SK-N-SH treated with all-trans-retinoic acid at 6 μM for 48 hours (cell line): ENCODE measurements at regions not wholly inside any gene's neighbourhood (a gene's known extent, or its start where the extent isn't known, plus 50 kb on each side); places are given as distances from the start of the nearest gene placed in this dataset.
"Not testable (repeated sequence)": the region's sequence is repeated elsewhere in the genome, so short reads cannot be mapped to it uniquely, and the experiment has no call there.

Experiments used
- ATAC-seq: fragments of 200-7000 bp; cut with Tn5 transposase; 3 replicates; pipeline ENCODE4 v1.9.1; 2020; ENCODE audit warnings: mild to moderate bottlenecking, moderate library complexity
- ARNTL ChIP-seq: fragments of 450-650 bp; formaldehyde crosslinking; IDR thresholded peaks from 2 replicates; pipeline ENCODE4 v1.5.0; 2020; ENCODE audit warnings: low read depth, mild to moderate bottlenecking, moderate library complexity, borderline replicate concordance
- BACH2 ChIP-seq: fragments of 250-450 bp; sonication (Bioruptor Pico); IDR thresholded peaks from 2 replicates; pipeline ENCODE4 v1.9.0; 2021; ENCODE audit warnings: mild to moderate bottlenecking, borderline replicate concordance
- ESRRG ChIP-seq: fragments of 250-450 bp; sonication (Bioruptor Pico); IDR thresholded peaks from 2 replicates; pipeline ENCODE4 v1.6.1; 2021; ENCODE audit warnings: mild to moderate bottlenecking
- GLIS3 ChIP-seq: fragments of 250-450 bp; sonication (Bioruptor Pico); IDR thresholded peaks from 2 replicates; pipeline ENCODE4 v1.5.0; 2020; ENCODE audit warnings: mild to moderate bottlenecking, moderate library complexity
- ISL1 ChIP-seq: fragments of 250-450 bp; sonication (Bioruptor Pico); IDR thresholded peaks from 2 replicates; pipeline ENCODE4 v2.1.2; 2022; ENCODE audit warnings: mild to moderate bottlenecking, moderate library complexity
- OSR1 ChIP-seq: fragments of 250-450 bp; sonication (Bioruptor Pico); IDR thresholded peaks from 2 replicates; pipeline ENCODE4 v1.8.0; 2022; ENCODE audit warnings: moderate library complexity, mild to moderate bottlenecking, inconsistent platforms
- PPARA ChIP-seq: fragments of 250-450 bp; sonication (Bioruptor Pico); IDR thresholded peaks from 2 replicates; pipeline ENCODE4 v1.5.0; 2020; ENCODE audit warnings: mild to moderate bottlenecking, borderline replicate concordance
- RARB ChIP-seq: fragments of 250-450 bp; sonication (Bioruptor Pico); IDR thresholded peaks from 2 replicates; pipeline ENCODE4 v1.8.0; 2021; ENCODE audit warnings: mild to moderate bottlenecking, moderate library complexity
- TCF4 ChIP-seq: fragments of 250-450 bp; sonication (Bioruptor Pico); IDR thresholded peaks from 2 replicates; pipeline ENCODE4 v1.8.0; 2021; ENCODE audit warnings: mild to moderate bottlenecking, moderate library complexity, borderline replicate concordance
- TOX ChIP-seq: fragments of 250-450 bp; sonication (Bioruptor Pico); IDR thresholded peaks from 2 replicates; pipeline ENCODE4 v1.8.0; 2021; ENCODE audit warnings: mild to moderate bottlenecking, moderate library complexity, borderline replicate concordance
- ZC3H10 ChIP-seq: fragments of 250-450 bp; sonication (Bioruptor Pico); IDR thresholded peaks from 2 replicates; pipeline ENCODE4 v1.5.1; 2021; ENCODE audit warnings: mild to moderate bottlenecking, moderate library complexity
- ZFP3 ChIP-seq: fragments of 250-450 bp; sonication (Bioruptor Pico); IDR thresholded peaks from 2 replicates; pipeline ENCODE4 v1.5.0; 2020; ENCODE audit warnings: mild to moderate bottlenecking, moderate library complexity
- ZFP30 ChIP-seq: fragments of 450-650 bp; formaldehyde crosslinking; IDR thresholded peaks from 2 replicates; pipeline ENCODE4 v1.5.0; 2022; ENCODE audit warnings: mild to moderate bottlenecking, moderate library complexity
- ZNF565 ChIP-seq: fragments of 450-650 bp; formaldehyde crosslinking; conservative IDR thresholded peaks from 2 replicates; pipeline ENCODE4 v1.5.0; 2020; ENCODE audit warnings: low read depth, mild to moderate bottlenecking, moderate library complexity
- ZNF70 ChIP-seq: fragments of 450-650 bp; formaldehyde crosslinking; IDR thresholded peaks from 2 replicates; pipeline ENCODE4 v1.5.0; 2020; ENCODE audit warnings: mild to moderate bottlenecking, moderate library complexity
- ZNF8 ChIP-seq: fragments of 450-650 bp; formaldehyde crosslinking; IDR thresholded peaks from 2 replicates; pipeline ENCODE4 v1.5.0; 2020; ENCODE audit warnings: mild to moderate bottlenecking, moderate library complexity
- TF ChIP-seq, protein P1 (sequence below): fragments of 250-450 bp; sonication (Bioruptor Pico); IDR thresholded peaks from 2 replicates; pipeline ENCODE4 v1.8.0; 2021; ENCODE audit warnings: low read depth, mild to moderate bottlenecking, moderate library complexity, borderline replicate concordance
- TF ChIP-seq, protein P2 (sequence below): fragments of 250-450 bp; sonication (Bioruptor Pico); IDR thresholded peaks from 2 replicates; pipeline ENCODE4 v1.5.1; 2020; ENCODE audit warnings: low read depth, mild to moderate bottlenecking, moderate library complexity
- TF ChIP-seq, protein P3 (sequence below): fragments of 250-450 bp; sonication (Bioruptor Pico); IDR thresholded peaks from 2 replicates; pipeline ENCODE4 v1.5.0; 2020; ENCODE audit warnings: mild to moderate bottlenecking, moderate library complexity
- TF ChIP-seq, protein P4 (sequence below): fragments of 250-450 bp; sonication (Bioruptor Pico); IDR thresholded peaks from 2 replicates; pipeline ENCODE4 v1.8.0; 2020; ENCODE audit warnings: mild to moderate bottlenecking, moderate library complexity, borderline replicate concordance

DNA sequence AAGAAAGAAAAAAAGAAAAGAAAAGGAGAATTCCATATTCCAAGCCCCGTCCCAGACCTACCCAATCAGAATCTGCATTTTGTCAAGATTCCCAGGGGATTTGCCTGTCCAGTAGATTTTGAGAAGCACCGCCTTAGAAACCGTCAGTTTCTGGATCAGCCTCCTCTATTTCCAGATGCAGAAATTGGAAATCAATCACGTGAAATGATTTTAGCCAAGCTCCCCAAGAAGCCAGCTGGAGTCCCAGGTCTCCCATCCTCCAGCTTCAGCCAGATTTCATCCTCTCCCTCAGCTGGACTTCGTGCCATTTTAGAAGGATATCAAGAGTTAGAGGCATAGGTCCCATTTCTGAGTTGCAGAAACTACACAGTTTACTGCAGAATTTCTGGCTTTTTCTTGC lies 629.3 kb downstream of the MID1IP1 start:
- no peak for ATAC-seq
- TF ChIP-seq RARB (CRISPR knock-in tag), result no peak
- no peak for TF ChIP-seq ZNF8
- no peak for TF ChIP-seq ESRRG (CRISPR knock-in tag)
- TF ChIP-seq ZC3H10 (CRISPR knock-in tag), result no peak
- TF ChIP-seq ISL1 (CRISPR knock-in tag), result no peak
- no peak for TF ChIP-seq ZFP3
- no peak for TF ChIP-seq TCF4 (CRISPR knock-in tag)
- TF ChIP-seq ZFP30 (CRISPR knock-in tag), result no peak
- no peak for TF ChIP-seq PPARA
- TF ChIP-seq GLIS3 (CRISPR knock-in tag), result no peak
- no peak for TF ChIP-seq TOX (CRISPR knock-in tag)
- no peak for TF ChIP-seq ZNF565 (CRISPR knock-in tag)
- TF ChIP-seq, protein P1, sequence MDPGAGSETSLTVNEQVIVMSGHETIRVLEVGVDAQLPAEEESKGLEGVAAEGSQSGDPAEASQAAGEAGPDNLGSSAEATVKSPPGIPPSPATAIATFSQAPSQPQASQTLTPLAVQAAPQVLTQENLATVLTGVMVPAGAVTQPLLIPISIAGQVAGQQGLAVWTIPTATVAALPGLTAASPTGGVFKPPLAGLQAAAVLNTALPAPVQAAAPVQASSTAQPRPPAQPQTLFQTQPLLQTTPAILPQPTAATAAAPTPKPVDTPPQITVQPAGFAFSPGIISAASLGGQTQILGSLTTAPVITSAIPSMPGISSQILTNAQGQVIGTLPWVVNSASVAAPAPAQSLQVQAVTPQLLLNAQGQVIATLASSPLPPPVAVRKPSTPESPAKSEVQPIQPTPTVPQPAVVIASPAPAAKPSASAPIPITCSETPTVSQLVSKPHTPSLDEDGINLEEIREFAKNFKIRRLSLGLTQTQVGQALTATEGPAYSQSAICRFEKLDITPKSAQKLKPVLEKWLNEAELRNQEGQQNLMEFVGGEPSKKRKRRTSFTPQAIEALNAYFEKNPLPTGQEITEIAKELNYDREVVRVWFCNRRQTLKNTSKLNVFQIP (CRISPR knock-in tag), result no peak
- TF ChIP-seq, protein P2, sequence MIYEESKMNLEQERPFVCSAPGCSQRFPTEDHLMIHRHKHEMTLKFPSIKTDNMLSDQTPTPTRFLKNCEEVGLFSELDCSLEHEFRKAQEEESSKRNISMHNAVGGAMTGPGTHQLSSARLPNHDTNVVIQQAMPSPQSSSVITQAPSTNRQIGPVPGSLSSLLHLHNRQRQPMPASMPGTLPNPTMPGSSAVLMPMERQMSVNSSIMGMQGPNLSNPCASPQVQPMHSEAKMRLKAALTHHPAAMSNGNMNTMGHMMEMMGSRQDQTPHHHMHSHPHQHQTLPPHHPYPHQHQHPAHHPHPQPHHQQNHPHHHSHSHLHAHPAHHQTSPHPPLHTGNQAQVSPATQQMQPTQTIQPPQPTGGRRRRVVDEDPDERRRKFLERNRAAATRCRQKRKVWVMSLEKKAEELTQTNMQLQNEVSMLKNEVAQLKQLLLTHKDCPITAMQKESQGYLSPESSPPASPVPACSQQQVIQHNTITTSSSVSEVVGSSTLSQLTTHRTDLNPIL, result no peak

DNA sequence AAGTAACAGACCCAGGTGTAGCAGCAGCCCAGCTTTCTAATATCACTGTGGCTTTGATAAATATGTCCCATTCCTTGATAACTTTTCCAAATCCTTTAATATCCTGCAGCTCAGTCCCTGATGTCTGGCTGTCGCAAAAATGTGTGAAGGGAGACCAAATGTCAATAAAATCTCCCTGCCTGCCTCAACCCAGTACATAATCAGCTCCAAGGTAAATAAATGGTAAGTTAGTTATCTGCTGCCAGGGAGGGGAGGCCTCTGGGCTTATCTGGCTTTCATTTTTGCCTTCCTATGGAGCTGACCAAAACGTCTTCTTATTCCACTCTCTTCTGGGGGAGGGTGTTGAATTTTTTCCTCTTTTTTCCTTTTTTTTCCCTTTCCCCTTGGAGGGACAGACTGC lies 630.6 kb downstream of the MID1IP1 start:
- no peak for ATAC-seq
- no peak for TF ChIP-seq TCF4 (CRISPR knock-in tag)
- TF ChIP-seq PPARA, result no peak
- TF ChIP-seq ZNF8, result no peak
- TF ChIP-seq ZC3H10 (CRISPR knock-in tag), result no peak
- TF ChIP-seq, all 23 proteins: peak for 0

DNA sequence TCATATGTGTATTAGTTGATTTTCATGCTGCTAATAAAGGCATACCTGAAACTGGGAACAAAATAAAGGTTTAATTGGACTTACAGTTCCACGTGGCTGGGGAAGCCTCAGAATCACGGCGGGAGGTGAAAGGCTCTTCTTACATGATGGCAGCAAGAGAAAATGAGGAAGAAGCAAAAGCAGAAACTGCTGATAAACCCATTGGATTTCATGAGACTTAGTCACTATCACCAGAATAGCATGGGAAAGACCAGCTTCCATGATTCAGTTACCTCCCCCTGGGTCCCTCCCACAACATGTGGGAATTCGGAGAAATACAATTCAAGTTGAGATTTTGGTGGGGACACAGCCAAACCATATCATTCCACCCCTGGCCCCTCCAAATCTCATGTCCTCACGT lies 633.4 kb downstream of the MID1IP1 start:
- not testable (repeated sequence) for ATAC-seq

DNA sequence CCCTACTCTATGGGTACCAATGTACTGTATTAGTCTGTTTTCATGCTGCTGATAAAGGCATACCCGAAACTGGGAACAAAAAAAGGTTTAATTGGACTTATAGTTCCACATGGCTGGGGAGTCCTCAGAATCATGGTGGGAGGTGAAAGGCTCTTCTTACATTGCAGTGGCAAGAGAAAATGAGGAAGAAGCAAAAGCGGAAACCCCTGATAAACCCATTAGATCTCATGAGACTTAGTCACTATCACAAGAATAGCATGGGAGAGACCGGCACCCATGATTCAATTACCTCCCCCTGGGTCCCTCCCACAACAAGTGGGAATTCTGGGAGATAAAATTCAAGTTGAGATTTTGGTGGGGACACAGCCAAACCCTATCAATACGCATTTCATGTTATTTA lies 635.3 kb downstream of the MID1IP1 start:
- ATAC-seq, result not testable (repeated sequence)

DNA sequence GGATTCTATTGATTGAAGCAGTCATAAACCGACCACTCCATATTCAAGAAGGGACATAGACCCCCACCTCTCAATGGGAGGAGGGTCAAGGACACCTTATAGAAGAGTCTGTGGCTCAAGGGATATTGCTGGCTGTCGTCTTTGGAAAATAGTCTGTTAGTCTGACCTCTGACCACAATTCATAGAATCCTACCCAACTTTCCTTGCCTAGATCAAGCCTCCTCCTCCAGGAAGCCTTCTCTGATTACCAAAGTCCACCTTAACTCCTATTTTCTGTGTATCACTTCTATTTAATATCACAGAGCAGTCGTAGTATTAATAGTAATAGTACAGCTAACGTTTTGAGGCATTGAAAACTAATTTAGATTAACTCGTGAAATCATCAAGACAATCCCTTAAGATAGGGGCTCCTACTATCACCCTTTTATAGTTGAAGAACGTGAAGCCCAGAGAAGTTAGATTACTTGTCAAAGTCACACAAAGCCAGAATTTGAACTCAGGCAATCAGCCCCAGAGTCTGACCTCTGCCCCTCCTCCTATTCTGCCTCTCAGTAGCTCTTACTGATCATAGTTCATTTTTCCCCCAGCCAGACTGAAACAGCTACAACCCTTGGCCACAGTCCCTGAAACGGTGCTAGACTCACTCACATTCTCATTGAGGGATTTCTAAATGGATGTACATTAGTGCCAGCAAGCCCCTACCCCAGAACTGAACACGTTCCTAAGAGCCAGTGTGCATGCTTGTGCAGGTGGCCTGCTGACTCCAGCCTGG lies 636.6 kb downstream of the MID1IP1 start:
- TF ChIP-seq, protein P1 (CRISPR knock-in tag), result no peak
- TF ChIP-seq GLIS3 (CRISPR knock-in tag), result no peak
- TF ChIP-seq, protein P2, result no peak
- no peak for ATAC-seq

DNA sequence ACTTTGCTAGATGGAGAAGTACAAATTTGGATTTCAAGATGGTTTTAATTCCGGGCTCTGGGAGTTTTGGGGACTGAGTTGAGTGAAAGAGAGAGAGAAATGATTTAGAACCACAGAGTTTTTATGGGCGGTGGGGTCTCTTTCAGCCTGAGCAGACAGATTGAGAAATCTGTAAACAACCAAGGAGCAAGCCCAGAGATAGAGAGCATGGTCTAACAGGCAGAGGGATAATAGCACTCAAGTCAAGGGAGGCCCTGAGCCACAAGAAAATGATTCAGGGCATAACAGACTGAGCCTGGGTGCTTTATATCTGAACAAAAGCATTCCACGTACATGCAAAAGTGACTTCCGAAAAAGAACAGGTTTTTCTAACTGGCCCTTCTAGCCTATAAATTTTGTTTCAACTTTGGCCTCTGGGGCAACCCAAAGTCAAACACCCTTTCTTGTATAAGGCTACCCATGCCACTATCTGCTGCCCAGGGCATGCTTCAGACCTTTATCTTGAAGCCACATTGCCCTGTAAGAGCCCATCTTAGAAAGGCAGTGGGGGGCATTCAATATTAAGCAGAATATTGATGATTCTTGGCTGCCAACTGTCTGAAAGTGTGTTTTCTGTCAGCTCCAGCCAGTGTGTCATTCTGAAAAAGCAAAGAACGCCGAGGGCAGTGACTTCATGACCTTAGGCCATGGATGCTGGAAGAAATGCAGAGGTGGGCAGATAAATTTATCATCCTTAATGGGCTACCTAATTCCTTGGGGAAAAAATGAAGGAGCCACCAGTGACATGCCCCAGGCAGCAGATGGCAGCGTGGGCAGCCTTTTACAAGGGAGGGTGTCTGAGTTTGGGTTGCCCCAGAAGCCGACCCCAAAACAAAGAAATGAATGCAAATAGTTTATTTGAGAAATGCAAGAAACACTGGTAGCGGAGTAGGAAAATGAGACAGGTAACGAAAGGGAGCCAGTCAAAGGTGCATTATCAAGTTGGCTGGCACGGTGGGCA lies 637.6 kb downstream of the MID1IP1 start:
- ATAC-seq, result no peak
- no peak for TF ChIP-seq OSR1 (CRISPR knock-in tag)
- TF ChIP-seq PPARA, result no peak
- TF ChIP-seq, protein P3, sequence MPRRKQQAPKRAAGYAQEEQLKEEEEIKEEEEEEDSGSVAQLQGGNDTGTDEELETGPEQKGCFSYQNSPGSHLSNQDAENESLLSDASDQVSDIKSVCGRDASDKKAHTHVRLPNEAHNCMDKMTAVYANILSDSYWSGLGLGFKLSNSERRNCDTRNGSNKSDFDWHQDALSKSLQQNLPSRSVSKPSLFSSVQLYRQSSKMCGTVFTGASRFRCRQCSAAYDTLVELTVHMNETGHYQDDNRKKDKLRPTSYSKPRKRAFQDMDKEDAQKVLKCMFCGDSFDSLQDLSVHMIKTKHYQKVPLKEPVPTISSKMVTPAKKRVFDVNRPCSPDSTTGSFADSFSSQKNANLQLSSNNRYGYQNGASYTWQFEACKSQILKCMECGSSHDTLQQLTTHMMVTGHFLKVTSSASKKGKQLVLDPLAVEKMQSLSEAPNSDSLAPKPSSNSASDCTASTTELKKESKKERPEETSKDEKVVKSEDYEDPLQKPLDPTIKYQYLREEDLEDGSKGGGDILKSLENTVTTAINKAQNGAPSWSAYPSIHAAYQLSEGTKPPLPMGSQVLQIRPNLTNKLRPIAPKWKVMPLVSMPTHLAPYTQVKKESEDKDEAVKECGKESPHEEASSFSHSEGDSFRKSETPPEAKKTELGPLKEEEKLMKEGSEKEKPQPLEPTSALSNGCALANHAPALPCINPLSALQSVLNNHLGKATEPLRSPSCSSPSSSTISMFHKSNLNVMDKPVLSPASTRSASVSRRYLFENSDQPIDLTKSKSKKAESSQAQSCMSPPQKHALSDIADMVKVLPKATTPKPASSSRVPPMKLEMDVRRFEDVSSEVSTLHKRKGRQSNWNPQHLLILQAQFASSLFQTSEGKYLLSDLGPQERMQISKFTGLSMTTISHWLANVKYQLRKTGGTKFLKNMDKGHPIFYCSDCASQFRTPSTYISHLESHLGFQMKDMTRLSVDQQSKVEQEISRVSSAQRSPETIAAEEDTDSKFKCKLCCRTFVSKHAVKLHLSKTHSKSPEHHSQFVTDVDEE (CRISPR knock-in tag), result no peak
- no peak for TF ChIP-seq ISL1 (CRISPR knock-in tag)
- TF ChIP-seq ZNF70, result no peak
- no peak for TF ChIP-seq TOX (CRISPR knock-in tag)
- TF ChIP-seq RARB (CRISPR knock-in tag), result no peak
- TF ChIP-seq ZFP3, result no peak
- TF ChIP-seq, protein P4, sequence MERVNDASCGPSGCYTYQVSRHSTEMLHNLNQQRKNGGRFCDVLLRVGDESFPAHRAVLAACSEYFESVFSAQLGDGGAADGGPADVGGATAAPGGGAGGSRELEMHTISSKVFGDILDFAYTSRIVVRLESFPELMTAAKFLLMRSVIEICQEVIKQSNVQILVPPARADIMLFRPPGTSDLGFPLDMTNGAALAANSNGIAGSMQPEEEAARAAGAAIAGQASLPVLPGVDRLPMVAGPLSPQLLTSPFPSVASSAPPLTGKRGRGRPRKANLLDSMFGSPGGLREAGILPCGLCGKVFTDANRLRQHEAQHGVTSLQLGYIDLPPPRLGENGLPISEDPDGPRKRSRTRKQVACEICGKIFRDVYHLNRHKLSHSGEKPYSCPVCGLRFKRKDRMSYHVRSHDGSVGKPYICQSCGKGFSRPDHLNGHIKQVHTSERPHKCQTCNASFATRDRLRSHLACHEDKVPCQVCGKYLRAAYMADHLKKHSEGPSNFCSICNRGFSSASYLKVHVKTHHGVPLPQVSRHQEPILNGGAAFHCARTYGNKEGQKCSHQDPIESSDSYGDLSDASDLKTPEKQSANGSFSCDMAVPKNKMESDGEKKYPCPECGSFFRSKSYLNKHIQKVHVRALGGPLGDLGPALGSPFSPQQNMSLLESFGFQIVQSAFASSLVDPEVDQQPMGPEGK (CRISPR knock-in tag), result no peak
- TF ChIP-seq ARNTL (CRISPR knock-in tag), result no peak
- no peak for TF ChIP-seq BACH2 (CRISPR knock-in tag)
